ENCODE measurements at regions not wholly inside any gene's neighbourhood (a gene's known extent, or its start where the extent isn't known, plus 50 kb on each side); places are given as distances from the start of the nearest gene placed in this dataset.
"Not testable (repeated sequence)": the region's sequence is repeated elsewhere in the genome, so short reads cannot be mapped to it uniquely, and the experiment has no call there.

GRCh38 chr3:110493438-110494092 lies 578.1 kb upstream of the NECTIN3 start:
- DNase-seq: no peak

- no peak for DNase-seq
Measured at GRCh38 chr3:110494093-110494490, 577.5 kb upstream of the NECTIN3 start.

- DNase-seq: no peak
Measured at GRCh38 chr3:110494728-110495127, 576.9 kb upstream of the NECTIN3 start.

GRCh38 chr3:110495201-110495927 lies 576.3 kb upstream of the NECTIN3 start:
- no peak for DNase-seq

- no peak for DNase-seq
Measured at GRCh38 chr3:110504401-110504800, 567.2 kb upstream of the NECTIN3 start.

GRCh38 chr3:110504901-110505300 lies 566.7 kb upstream of the NECTIN3 start:
- DNase-seq: no peak

- no peak for DNase-seq
Measured at GRCh38 chr3:110506890-110507289, 564.7 kb upstream of the NECTIN3 start.

- DNase-seq: not testable (repeated sequence)
Measured at GRCh38 chr3:110507570-110507969, 564.0 kb upstream of the NECTIN3 start.

GRCh38 chr3:110512961-110513360 lies 558.7 kb upstream of the NECTIN3 start:
- no peak for DNase-seq

- no peak for DNase-seq
Measured at GRCh38 chr3:110518031-110518430, 553.6 kb upstream of the NECTIN3 start.

- DNase-seq: no peak
Measured at GRCh38 chr3:110519071-110519470, 552.5 kb upstream of the NECTIN3 start.

GRCh38 chr3:110521019-110521418 lies 550.6 kb upstream of the NECTIN3 start:
- DNase-seq: no peak

GRCh38 chr3:110525558-110526064 lies 546.0 kb upstream of the NECTIN3 start:
- not testable (repeated sequence) for DNase-seq

- DNase-seq: no peak
Measured at GRCh38 chr3:110526777-110527727, 544.6 kb upstream of the NECTIN3 start.

- no peak for DNase-seq
Measured at GRCh38 chr3:110528305-110529121, 543.1 kb upstream of the NECTIN3 start.

- no peak for DNase-seq
Measured at GRCh38 chr3:110530902-110531301, 540.7 kb upstream of the NECTIN3 start.

GRCh38 chr3:110533089-110533488 lies 538.5 kb upstream of the NECTIN3 start:
- DNase-seq: no peak

- DNase-seq: no peak
Measured at GRCh38 chr3:110542552-110543150, 529.0 kb upstream of the NECTIN3 start.

GRCh38 chr3:110544730-110545129 lies 526.9 kb upstream of the NECTIN3 start:
- DNase-seq: no peak

- no peak for DNase-seq
Measured at GRCh38 chr3:110550511-110550910, 521.1 kb upstream of the NECTIN3 start.

GRCh38 chr3:110562621-110563020 lies 509.0 kb upstream of the NECTIN3 start:
- DNase-seq: no peak

GRCh38 chr3:110564674-110565073 lies 506.9 kb upstream of the NECTIN3 start:
- no peak for DNase-seq
